ENCODE measurements at regions not wholly inside any gene's neighbourhood (a gene's known extent, or its start where the extent isn't known, plus 50 kb on each side); places are given as distances from the start of the nearest gene placed in this dataset.
"Not testable (repeated sequence)": the region's sequence is repeated elsewhere in the genome, so short reads cannot be mapped to it uniquely, and the experiment has no call there.

DNA sequence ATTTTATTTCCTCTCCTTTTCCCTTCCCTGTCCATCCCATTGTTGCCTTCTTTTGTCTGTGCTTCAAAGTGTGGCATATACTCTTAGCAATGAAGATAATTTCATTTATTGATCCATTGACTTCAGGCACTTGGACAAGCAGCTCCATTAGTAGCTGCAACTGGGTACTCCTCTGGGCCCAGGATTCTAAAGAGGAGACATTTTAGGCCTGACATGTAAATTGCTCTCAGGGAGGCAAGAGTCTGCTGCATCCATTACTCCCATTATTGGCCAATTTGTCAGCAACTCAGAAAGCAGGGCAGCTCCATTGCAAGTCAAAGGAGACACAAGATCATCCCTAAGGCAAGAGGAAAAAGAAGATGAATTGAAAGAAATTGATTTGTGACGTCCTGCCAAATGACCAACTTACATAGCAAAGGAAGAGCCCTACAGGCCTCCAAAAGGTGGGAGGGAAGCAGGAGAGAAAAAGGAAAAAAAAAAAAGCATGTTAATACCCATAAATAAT, 1094.1 kb upstream of the FLRT2 start:
- no peak for DNase-seq

DNA sequence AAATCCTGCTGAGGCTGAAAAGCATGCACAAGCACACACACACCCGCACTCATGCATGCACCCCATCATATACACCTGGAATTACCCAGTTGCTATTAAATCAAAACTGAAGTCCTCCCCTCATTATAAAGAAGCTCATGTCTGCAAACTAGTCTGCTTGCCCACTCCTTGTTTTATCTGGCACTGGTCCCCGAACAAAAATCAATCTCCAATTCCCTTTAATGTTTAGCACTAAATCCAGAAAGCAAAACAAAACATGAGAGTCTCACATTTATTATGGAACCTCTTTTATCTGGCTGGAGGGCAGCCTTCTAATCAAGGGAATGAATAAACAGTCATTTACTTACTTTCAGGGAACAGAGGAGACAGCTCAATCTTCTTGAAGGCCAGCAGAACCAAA, 1093.4 kb upstream of the FLRT2 start:
- DNase-seq: no peak

DNA sequence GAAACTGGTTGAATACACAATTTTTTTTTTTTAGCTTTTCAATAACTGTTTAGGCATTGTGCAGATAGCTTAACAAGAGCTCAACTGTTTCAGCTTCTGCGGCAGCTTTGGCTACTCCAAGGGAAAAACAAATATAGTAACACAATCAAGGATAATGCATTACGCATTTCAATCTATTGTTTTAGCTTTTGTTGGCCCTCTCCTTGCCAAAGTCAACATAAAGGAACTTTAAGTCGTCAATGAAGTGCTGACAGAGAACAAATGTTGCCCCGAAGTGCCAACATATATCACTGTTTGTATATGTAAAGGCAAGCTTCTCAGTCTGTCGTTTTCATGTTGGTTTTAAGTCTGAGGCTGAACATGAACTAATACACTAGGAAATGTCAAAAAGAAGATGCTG, 1087.4 kb upstream of the FLRT2 start:
- no peak for DNase-seq

DNA sequence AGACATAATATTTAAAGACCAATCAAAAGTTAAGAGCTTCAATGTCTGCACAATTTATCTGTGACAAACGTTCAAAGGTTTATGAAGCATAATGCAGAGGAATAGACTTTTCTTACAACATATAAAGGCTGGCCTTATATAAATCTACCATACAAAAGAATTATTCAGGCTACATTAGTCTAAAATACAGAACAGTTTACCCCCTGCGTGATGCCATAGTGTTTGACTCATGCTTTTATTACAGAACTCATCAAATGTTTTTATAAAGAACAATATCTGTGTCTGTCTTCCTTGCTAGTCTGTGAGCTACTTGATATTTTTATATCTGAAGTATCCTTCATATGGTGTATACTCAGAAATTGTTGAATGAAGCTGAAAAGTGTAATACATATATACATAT, 1084.5 kb upstream of the FLRT2 start:
- no peak for DNase-seq

DNA sequence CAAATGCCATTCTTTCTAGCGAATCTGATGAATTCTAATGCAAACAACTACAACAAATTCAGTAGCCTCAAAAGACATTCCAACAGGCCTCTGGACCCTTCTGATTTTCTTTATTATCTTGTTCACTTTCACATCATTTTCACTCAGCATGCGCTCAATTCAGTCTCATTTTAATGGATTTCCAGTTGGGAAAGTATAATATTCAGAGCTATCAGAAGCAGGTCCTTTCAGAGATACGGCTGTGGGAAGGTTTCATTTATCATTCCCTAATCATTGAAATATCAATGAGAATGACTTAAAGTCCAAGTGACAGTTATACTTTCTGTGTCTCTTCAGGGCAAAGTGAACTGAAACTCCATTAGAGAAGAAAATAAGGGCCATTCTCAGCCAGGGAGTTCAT, 1083.7 kb upstream of the FLRT2 start:
- no peak for DNase-seq

DNA sequence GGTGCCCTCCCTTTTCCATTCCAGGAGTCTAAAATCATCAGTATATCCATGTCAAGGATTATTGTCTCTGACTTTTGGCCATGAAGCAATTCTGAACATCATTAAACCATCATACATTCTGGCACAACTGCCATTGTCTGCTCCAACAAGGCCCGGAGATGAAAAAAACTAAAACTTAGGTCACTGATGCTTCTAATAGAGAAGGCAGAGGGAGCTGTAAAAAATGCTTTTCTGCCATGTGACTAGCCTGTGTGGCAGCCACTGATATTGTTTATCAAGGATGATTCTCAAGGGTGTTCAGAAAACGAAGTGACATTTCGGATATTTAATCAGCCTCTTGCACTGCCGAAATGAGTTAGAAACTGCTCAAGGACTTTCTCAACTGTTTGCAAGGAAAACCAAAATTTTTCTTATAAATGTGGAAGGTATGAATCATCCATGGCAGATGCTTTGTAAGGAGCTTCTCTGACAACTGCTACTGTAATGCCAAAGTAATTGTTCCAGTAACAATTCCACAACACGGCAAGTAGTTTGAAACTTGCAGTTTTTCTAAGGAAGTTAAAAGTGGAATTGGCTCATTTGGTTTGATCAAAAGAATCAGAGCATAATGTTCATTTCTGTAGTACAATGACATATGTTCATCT, 1076.5 kb upstream of the FLRT2 start:
- no peak for DNase-seq

DNA sequence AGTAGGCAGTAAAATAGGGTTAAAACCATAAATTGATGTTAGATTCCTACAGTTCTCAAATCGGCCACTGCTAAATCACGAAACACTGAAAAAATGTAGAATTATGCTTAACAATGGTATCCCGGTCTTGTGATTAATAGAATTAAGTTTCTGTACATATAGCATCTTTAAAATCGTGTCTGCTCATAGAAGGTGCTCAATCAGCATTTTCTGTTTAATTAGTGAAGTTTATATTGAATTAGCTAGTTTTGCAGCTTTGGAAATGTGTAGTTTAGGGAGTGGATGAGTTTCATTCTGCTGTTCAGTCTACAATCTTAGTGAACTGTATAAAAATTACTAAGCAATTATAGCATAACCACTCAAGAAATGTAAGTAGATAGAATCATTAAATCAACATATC, 1075.8 kb upstream of the FLRT2 start:
- DNase-seq: no peak

DNA sequence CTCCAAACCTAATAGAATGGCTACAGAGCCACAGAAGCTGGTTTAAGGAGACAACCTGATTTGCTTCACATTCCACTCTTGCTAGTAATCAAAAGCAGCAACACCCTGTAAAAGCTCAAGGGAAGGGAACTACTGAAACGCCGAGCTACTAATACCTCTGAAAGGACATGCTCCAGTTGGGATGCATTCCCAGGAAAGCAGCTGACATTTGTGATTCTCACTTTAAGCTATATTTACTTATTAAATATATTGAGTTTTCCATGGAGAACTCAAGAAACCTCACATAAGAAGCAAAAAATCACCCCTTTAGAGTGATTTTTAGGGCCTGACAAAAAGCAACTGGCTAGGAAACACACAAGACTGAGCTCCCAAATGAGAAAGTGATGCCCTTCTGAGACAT, 1073.0 kb upstream of the FLRT2 start:
- no peak for DNase-seq

DNA sequence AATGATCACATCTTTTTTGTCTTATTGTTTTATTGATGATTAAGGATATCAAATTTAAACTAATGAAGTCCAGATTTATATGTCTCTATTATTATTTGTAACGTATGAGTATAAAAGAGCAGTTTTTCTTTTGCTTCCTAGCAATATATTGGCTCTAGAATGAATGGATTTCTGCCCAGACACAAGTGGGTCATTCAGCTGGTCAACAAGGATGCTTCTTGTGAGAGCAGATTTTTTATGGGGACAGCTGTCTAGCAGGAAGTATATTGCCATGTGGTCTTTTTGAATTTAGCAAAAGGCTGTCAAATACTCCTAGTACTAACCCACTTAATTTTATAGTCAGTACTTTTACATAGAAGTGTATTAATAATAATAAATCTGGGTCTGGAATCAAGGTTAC, 1071.1 kb upstream of the FLRT2 start:
- DNase-seq: no peak

DNA sequence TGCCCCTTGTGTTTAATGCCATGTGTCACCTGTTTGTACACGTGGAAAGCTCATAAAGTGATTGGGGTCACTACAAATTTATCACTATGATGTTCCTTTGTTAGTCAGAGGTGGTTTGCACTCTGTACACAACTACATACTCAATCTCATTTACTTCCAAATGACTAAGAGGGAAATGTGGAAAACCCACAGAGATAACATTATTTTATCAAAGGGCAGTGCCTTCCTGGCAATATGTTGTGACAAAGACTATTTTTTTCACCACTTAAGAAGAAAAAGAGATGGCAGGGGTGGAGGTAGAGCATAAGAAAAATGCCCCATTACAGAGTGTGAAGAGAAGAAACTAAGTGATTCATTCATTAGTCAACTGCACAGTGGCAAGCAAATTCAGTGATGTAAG, 1064.1 kb upstream of the FLRT2 start:
- no peak for DNase-seq

DNA sequence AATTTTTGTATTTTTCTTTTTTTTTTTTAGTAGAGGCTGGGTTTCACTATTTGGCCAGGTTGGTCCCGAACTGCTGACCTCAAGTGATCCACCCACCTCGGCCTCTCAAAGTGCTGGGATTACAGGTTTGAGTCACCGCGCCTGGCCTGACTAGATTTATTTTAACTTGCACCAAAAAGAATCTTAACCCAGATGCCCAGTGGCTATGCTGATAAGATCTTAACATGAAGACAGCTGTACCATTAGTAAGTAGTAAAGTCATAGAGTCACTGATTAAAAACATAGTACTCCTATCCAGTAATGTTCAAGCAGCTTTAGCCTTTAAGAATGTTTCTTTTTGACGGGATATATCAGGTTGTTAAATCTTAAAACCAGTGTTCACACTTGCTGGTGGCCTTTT, 1061.8 kb upstream of the FLRT2 start:
- DNase-seq: no peak

DNA sequence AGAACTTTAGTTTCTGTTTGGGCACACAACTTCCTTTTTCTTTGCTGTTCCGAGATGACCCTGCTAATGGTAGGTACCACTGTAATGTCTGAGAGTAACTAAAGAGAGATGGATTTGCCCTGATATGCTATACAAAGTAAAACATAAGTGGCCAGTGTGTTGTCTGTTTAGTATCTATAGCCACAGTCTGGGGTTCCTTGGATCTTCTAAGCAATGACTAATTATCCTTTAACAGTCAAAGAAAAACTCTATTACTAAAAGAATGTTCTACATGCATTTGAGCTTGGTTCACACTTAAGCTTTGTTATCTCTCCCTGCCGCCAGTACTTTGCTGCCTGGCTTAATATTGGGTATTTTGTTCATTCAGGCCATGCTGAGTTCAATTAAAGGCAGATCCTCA, 1051.9 kb upstream of the FLRT2 start:
- no peak for DNase-seq

DNA sequence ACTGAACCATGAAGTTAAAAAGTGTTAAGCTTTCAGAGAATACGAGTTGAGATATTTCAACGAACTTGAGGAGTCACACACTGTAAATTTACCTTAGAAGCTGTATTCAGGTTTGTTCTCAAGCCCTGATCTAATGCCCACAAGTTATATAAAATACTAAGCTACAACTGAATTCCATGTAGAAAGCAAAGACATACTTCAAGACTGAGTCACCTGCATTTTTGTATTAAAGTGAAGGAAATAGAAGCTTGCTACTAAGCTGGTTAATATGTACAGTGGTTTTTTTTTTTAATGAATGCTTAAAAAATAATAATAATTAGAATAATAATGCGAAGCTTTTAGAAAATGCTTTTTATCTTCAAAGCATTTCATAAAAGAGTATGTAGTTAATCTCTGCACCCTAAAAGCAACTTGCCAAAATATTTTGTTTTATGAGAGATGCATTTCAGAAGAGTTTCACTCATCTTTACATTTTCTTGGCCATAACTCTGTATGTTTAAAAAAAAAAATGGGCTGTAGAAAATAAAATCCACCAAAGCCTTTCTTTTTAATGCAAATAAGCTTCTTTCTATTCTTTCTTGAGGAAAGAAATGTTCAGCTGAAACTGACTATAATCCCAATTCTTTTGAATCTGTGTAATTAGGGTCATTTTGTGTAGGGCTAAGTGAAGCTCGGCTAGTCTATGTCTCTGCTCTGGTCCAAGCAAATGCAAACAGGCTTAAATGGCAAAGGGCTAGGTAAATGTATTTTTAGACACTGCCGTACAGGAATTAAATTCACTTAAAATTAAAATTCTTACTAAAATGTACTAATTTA, 1047.5 kb upstream of the FLRT2 start:
- no peak for DNase-seq

DNA sequence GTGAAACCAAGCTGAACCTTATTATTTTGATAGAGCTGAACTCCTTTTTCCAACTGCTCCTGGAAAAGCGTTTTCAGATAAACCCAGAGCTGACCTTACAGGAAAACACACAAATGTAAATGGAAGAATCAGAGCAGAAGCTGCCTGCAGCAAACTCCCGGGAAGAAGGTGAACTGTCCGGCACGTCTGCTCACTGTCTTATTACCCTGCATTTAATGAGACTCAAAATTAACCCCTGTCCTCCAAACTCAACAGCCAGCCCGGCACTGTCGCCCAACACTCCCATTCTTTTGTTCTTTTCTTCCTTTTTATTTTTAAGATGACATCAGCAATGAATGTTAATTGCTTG, 1046.9 kb upstream of the FLRT2 start:
- DNase-seq: no peak

DNA sequence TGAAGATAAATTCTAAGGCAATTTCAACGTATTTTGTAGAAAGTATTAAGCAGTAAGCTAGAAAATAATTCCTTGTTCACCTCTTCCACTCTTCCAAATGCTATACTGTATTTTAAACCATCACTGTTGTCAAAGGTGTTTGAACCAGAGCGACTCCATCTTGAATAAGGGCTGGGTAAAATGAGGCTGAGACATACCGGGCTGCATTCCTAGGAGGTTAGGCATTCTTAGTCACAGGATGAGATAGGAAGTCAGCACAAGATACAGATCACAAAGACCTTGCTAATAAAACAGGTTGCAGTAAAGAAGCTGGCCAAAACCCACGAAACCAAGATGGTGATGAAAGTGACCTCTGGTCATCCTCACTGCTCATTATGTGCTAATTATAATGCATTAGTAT, 1045.7 kb upstream of the FLRT2 start:
- DNase-seq: not testable (repeated sequence)

DNA sequence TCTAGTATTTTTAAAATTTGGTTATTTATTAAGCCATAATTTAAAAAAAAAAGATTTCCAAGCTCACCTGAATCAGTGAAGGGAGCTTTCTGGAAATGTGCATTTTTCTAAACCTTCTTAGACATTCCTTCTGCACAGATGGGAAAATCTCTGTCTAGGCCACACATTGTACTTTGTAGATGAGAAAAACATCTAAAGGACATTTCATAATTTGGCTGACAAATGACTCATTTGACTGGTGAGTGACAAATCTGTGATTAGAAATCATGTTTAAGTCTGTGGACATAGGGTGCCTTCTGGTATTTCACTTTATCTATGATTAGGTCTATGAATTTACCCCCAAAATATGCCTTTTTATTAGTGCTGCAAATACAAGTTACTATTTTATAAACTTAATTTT, 1044.9 kb upstream of the FLRT2 start:
- no peak for DNase-seq

DNA sequence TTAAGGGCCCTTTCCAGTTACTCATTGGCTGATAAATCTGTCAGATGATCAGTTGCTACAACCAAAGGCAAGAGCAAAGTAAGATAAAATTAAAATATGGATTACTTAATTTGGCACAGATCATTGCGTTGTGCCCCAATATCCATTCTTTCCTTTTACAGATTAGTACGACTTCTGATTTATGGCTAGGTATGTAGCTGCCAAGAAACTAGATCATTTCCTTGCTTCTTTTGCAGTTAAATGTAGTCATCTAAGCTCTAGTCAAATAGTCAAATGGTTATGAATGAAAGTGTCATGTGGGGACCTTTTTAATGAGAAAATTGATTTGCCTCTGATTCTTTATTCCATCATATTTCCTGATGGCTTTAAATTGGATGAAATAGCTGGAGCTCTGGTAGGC, 1039.9 kb upstream of the FLRT2 start:
- no peak for DNase-seq

DNA sequence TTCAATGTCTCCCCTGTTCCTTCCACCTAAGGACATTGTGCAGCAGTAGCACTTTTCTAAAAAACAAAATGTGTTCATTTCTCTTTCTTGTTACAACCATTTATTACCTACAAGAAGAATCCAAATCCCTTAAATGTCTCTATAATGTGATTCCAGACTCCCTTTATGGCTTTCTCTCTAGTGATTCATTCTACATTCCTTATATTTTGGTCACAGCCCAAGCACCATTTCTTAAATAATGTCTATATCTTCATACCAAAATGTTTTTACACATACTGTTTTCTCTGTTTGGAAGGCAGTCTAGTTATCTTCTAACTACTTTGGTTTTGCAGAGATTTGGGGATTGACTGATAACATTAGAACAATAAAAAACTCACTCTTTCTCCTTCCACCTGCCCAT, 1037.3 kb upstream of the FLRT2 start:
- DNase-seq: no peak

DNA sequence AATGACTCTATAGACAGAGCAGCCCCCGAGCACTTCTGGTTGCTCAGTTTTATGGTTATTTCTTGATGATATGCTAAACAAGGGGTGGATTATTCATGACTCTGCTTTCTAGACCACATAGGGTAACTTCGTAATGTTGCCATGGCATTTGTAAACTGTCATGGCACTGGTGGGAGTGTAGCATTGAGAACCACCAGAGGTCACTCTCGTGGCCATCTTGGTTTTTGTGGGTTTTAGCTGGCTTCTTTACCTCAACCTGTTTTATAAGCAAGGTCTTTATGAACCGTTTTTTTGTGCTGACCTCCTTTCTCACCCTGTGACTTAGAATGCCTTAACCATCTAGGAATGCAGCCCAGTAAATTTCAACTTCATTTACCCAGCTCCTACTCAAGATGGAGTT, 1036.2 kb upstream of the FLRT2 start:
- no peak for DNase-seq

DNA sequence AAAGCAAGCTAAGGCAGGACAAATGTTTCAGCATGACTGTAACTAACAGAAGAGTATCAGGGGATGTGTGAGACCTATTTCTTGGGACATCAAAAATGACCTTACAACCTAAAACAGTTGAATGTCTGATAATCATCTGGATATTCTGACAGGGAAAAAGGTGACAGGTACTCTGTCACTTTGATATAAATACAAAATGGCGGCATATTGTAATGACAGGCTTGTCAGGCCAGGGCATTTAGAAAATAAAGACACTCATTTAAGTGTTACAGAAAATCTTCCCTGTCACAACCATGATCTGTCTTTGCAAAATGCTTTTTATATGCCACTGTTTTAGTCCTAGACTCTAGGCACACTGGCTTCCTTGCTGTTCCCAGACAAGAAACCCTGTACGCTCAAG, 1033.3 kb upstream of the FLRT2 start:
- DNase-seq: no peak

DNA sequence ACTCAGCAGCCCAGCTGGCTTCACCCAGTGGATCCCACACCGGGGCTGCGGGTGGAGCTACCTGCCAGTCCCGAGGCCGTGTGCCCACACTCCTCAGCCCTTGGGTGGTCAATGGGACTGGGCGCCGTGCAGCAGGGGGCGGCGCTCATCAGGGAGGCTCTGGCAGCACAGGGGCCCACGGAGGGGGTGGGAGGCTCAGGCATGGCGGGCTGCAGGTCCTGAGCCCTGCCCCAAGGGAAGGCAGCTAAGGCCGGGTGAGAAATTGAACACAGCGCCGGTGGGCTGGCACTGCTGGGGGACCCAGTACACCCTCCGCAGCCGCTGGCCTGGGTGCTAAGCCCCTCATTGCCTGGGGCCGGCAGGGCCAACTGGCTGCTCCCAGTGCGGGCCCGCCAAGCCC, 1017.1 kb upstream of the FLRT2 start:
- not testable (repeated sequence) for DNase-seq

DNA sequence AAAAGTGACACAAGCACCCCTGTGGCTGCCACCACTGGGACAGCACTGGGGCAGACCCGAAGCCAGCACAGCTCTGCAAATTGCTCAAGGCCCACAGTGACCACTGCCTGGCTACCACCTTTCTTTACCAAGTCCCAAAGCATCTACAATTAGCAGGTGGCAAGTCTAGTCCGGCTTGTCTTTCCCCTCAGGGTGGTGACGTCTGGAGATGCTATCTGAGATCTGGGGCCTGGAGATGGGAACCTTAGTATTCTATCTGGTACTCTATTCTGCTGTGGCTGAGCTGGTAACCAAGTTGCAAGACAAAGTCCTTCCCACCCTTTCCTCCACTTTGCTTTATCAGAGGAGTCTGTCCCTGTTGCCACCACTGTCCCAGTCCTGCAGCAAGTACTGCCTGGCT, 1010.1 kb upstream of the FLRT2 start:
- no peak for DNase-seq

DNA sequence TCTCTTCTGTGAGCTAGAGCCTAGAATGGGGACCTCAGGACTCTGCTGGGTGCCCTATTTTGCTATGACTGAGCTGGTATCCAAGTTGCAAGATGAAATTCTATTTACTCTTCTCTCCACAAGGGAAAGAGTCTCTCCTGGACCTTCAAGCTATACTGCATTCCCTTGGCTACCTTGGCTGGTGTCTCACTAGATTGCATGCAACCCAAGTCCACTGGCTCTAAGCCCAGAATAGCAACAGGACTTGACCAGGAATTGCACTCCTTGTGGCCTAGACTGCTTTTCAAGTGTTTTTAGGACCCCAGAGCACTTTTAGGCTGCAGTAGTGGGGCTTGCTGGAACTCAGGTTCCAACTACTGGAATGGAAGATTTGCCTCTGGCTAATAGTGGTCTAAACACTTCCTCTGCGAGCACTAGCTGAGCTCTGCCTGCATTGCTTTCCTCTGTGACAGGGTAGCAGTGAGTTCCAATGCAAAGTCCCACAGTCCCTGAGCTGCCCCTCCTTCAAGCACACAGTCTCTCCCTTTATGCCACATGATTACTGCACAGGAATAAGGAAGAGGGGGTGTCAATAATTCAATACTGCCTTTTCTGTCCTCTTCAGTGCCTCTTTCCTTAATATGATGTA, 1009.1 kb upstream of the FLRT2 start:
- DNase-seq: no peak

DNA sequence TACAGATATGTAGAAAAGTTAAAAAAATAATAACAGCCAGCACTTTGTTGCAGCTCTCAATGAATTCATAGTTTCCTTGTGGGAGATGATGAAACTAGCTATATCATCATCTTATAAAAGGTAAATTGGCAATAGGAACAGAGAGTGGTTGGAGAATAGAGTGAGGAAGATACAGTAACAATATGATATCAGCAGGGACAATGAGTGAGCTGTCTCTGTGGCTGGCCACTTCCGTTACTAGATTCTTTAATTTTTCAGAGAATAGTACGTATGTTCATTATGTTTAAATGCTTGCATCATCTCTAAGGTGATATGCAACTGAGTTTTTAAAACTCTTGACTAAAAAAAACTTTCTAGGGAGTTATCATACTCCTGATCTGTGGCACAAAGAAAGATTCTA, 1006.2 kb upstream of the FLRT2 start:
- no peak for DNase-seq
